Ovary (tissue), 7 donors: ENCODE measurements at regions not wholly inside any gene's neighbourhood (a gene's known extent, or its start where the extent isn't known, plus 50 kb on each side); places are given as distances from the start of the nearest gene placed in this dataset.

Experiments used
- DNase-seq, 5 donors: peaks; one replicate each; pipeline ENCODE4 v3.0.0-alpha.2; 2019 to 2020
- H3K27ac ChIP-seq, 2 donors: fragments of 200-600 bp; one replicate each; pipeline versions ENCODE4 v1.5.1 to v1.8.0; 2019 to 2022
- H3K27me3 ChIP-seq: fragments of 200-600 bp; one replicate; pipeline ENCODE4 v1.8.0; 2022
- H3K36me3 ChIP-seq: fragments of 200-600 bp; sonication (generic); one replicate; pipeline ENCODE4 v1.5.1; 2019
- H3K4me1 ChIP-seq: one replicate; pipeline ENCODE4 v1.8.1; 2013; ENCODE audit warnings: mild to moderate bottlenecking, moderate library complexity; ENCODE audit not compliant: insufficient read depth
- H3K4me3 ChIP-seq: fragments of 200-600 bp; sonication (generic); one replicate; pipeline ENCODE4 v1.5.1; 2017
- H3K9me3 ChIP-seq, 2 donors: fragments of 200-600 bp in 1 of 2; sonication (generic) in 1 of 2; one replicate each; pipeline versions ENCODE4 v1.5.1 to v1.8.1; 2013 to 2019; ENCODE audit warnings: mild to moderate bottlenecking in 1 of 2, moderate library complexity in 1 of 2
- EP300 ChIP-seq: sonication (generic); formaldehyde crosslinking; IDR thresholded peaks from one replicate; pipeline ENCODE4 v1.6.1; 2017; ENCODE audit warnings: antibody characterized with exemption
- POLR2A ChIP-seq: fragments of 450-650 bp; IDR thresholded peaks from one replicate; pipeline ENCODE4 v1.6.1; 2017; ENCODE audit warnings: antibody characterized with exemption, mild to moderate bottlenecking, moderate library complexity
- WGBS, 3 donors: extraction: QIAGEN DNeasy Blood & Tissue Kit in 1 of 3; methylation state at CpG; one replicate each; pipeline versions ENCODE4 v1.1.5 to v1.1.7; 2013 to 2017; 5-methylcytosine and 5-hydroxymethylcytosine counted together
- intact Hi-C, 4 donors: fragments of 100-400 bp; cut with DNase I; formaldehyde crosslinking; loops; one replicate each; pipeline versions ENCODE4 v1.11.0 to v1.15.1; 2022 to 2023
- TF ChIP-seq, protein P1 (sequence below), 3 donors: fragments of 450-650 bp in 2 of 3; fragments of 200-600 bp in 1 of 3; IDR thresholded peaks; one replicate each; pipeline versions ENCODE4 v1.5.1 to v1.8.0; 2016 to 2022; ENCODE audit warnings: antibody characterized with exemption in 3 of 3, mild to moderate bottlenecking in 1 of 3
- donor health status: DM: no; HTN: no; CAD: no; lungs with moderate emphysema.
- donor health status: DM: no; HTN: no; CAD: no.
- donor health status: Bipolar disorder and iron deficiency.
- donor health status: DM: no; HTN: no; CAD: no.
- donor health status: DM: yes; HTN: yes; CAD: no.

DNA sequence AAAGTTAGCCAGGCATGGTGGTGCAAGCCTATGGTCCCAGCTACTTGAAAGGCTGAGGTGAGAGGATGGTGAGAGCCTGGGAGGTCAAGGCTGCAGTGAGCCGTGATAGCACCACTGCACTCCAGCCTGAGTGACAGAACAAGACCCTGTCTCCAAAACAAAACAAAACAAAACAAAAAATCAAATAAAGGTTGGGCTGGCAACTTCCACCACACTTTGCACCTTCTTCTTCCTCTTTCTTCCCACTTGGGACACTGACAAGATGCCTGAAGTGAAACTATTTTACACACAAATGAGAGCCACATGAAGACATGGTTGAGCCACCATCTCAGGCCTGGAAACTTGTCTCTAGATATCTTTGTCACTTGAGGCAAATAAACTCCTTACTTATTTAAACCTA lies 53.8 kb upstream of the CCDC28A start:
- H3K27me3 ChIP-seq: no peaks in the 10 kb centered on the region
- H3K9me3 ChIP-seq: no peaks in the 10 kb centered on the region
- H3K4me1 ChIP-seq: no peaks in the 10 kb centered on the region
- no peak for TF ChIP-seq POLR2A
- no peak for TF ChIP-seq EP300
- TF ChIP-seq, protein P1, sequence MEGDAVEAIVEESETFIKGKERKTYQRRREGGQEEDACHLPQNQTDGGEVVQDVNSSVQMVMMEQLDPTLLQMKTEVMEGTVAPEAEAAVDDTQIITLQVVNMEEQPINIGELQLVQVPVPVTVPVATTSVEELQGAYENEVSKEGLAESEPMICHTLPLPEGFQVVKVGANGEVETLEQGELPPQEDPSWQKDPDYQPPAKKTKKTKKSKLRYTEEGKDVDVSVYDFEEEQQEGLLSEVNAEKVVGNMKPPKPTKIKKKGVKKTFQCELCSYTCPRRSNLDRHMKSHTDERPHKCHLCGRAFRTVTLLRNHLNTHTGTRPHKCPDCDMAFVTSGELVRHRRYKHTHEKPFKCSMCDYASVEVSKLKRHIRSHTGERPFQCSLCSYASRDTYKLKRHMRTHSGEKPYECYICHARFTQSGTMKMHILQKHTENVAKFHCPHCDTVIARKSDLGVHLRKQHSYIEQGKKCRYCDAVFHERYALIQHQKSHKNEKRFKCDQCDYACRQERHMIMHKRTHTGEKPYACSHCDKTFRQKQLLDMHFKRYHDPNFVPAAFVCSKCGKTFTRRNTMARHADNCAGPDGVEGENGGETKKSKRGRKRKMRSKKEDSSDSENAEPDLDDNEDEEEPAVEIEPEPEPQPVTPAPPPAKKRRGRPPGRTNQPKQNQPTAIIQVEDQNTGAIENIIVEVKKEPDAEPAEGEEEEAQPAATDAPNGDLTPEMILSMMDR (IDR thresholded peaks at IDR 0.05): no peak
- no peak overlapping the region for H3K4me3 ChIP-seq
- no peaks in the 10 kb centered on the region for H3K36me3 ChIP-seq
- DNase-seq: no peak
- H3K27ac ChIP-seq: no peak overlapping the region
- intact Hi-C loops: no loop called here
- whole genome bisulfite sequencing, 3 donors: 64 to 74% (median 70%) methylated on average over 1 of the region's 1 CpG

DNA sequence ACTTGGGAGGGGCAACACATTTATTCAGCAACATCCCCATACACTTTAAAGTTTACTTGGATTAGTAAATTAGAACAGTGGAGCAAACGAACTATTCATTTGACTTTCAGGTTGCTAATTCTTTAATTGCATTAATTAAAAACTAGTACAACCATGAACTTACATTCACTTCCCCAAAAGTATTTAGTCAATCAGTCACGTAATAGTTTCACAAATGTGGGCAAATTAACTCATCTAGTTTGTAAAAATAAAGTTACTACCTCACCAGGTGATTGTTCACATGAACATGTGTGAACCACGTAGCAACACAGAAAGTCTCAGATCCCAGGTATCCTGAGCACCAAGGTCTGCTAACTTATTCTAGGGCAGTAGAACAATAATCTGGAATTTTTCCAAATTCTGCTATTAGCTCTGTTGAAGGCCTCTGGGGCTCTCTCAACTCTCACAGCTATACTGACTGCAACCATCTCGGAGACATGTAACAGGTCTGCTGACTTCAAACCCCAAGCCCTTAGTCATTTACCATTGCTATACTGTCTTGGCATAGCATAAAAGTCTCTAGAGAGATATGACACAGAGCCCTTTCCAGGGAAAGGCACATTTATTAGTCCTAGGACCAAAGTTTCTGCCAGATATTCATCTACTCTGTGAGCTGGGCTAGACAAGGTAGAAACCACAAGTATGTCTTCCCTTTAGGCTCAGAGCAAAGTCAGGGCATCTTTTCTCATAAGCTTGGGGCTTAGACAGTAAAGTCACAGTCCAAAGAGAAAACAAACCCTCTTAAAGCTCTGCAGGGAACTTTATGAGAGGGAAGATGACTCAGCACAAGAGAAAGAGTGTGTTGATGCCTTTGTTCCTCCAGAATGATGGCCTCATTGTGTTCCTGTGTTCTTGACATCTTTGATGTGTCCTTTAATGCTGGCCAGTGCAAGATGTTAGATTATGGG lies 50.9 kb upstream of the CCDC28A start:
- no peaks in the 10 kb centered on the region for H3K9me3 ChIP-seq
- TF ChIP-seq EP300: no peak
- TF ChIP-seq, protein P1 (IDR thresholded peaks at IDR 0.05): no peak
- TF ChIP-seq POLR2A: no peak
- no peak for DNase-seq
- WGBS, 3 donors: 87 to 90% (median 87%) methylated on average over 4 of the region's 4 CpGs
- H3K4me3 ChIP-seq: no peak overlapping the region
- H3K36me3 ChIP-seq: no peaks in the 10 kb centered on the region
- intact Hi-C loops: no loop called here
- no peaks in the 10 kb centered on the region for H3K4me1 ChIP-seq
- no peaks in the 10 kb centered on the region for H3K27me3 ChIP-seq
- H3K27ac ChIP-seq: no peak overlapping the region
